ENCODE measurements at regions not wholly inside any gene's neighbourhood (a gene's known extent, or its start where the extent isn't known, plus 50 kb on each side); places are given as distances from the start of the nearest gene placed in this dataset.

DNA sequence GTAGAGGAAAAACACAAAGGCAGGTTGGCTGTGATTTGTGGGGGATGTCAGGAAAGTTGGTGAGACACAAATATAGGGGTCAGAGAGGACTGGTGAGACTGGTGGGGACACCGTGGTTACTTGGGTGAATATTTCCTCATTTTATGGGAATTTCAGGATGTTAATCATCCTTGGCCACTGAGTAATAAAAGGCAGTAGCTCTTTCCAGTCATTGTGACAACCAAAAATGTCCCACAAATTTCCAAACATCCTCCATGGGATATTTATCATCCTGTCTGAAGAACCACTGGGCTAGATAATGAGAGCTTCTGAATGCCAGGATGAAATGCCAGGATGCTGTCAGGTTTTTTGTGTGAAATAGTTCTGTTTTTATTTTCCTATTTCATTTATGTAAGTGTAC lies 374.1 kb downstream of the CD109 start:
- no peaks in the 10 kb centered on the region for H3K4me1 ChIP-seq (replicated peaks in 1 of 2; ENCODE audit: control insufficient read depth in 2 of 2, insufficient read depth in 2 of 2, low read length in 2 of 2)
- no peak overlapping the region for H2AFZ ChIP-seq (ENCODE audit: low read depth, low read length)
- no peaks in the 10 kb centered on the region for H3K9me3 ChIP-seq (replicated peaks; ENCODE audit: control insufficient read depth, insufficient read depth, low read depth, low read length)
- ATAC-seq = no peak
- H3K9ac ChIP-seq (ENCODE audit: insufficient read depth in 1 of 2, low read depth in 2 of 2, low read length in 2 of 2) = no peak overlapping the region
- in situ Hi-C loops (cut with MboI) (no loop called here), intact Hi-C loops (cut with micrococcal nuclease) (no loop called here)
- 0% methylated on average over 1 of the region's 1 CpG for WGBS (ENCODE audit: insufficient coverage, low coverage, missing lambda C conversion rate)
- BruUV-seq (replicated peaks) = no TSS peak
- no peak overlapping the region for H3K27ac ChIP-seq (ENCODE audit: extremely low read depth, low read depth, low read length)
- H3K36me3 ChIP-seq (ENCODE audit: control insufficient read depth, insufficient read depth, low read length) = no peaks in the 10 kb centered on the region
- H3K9me1 ChIP-seq (ENCODE audit: control insufficient read depth, insufficient read depth, low read length) = no peaks in the 10 kb centered on the region
- H4K20me1 ChIP-seq (replicated peaks; ENCODE audit: control insufficient read depth, insufficient read depth, low read length) = no peaks in the 10 kb centered on the region
- H3K4me2 ChIP-seq (ENCODE audit: insufficient read depth, low read length) = no peak overlapping the region
- DNase-seq (ENCODE audit: extremely low read depth in 1 of 4, low spot score in 3 of 4) = no peak
- no peak overlapping the region for H3K4me3 ChIP-seq
- POLR2A ChIA-PET = no interaction called here
- H3K27me3 ChIP-seq (ENCODE audit: control insufficient read depth in 2 of 2, insufficient read depth in 2 of 2, low read length in 2 of 2) = no peaks in the 10 kb centered on the region
- FAIRE-seq = no peak
- CTCF ChIA-PET (ENCODE audit: low intra/inter-chr PET ratio) = no interaction called here
- no peaks in the 10 kb centered on the region for H3K79me2 ChIP-seq (ENCODE audit: control insufficient read depth, insufficient read depth, low read length)
- TF ChIP-seq NFIC (IDR thresholded peaks at IDR 0.05) (no peak), ZBTB17 (CRISPR knock-in tag; IDR thresholded peaks at IDR 0.05) (no peak), ZNF324 (CRISPR knock-in tag; IDR thresholded peaks at IDR 0.05) (no peak), LEF1 (IDR thresholded peaks at IDR 0.05) (no peak), TEAD1 (CRISPR knock-in tag; IDR thresholded peaks at IDR 0.05) (no peak), EGR1 (conservative IDR thresholded peaks at IDR 0.05) (no peak), ZNF133 (CRISPR knock-in tag; IDR thresholded peaks at IDR 0.05) (no peak), ZBED1 (IDR thresholded peaks at IDR 0.05) (no peak), GTF2E2 (tag; IDR thresholded peaks at IDR 0.05) (no peak), BCOR (IDR thresholded peaks at IDR 0.05) (no peak), ZNF354B (CRISPR knock-in tag; IDR thresholded peaks at IDR 0.05) (no peak), TAF1 (IDR thresholded peaks at IDR 0.05; ENCODE audit: control insufficient read depth, extremely low read depth, insufficient read depth, low read length, severe bottlenecking) (no peak), ZNF224 (CRISPR knock-in tag; IDR thresholded peaks at IDR 0.05) (no peak), ATF7 (IDR thresholded peaks at IDR 0.05) (no peak), TBL1XR1 (IDR thresholded peaks at IDR 0.05; ENCODE audit: low read length in 2 of 2) (no peak)
- TF ChIP-seq, protein P1, sequence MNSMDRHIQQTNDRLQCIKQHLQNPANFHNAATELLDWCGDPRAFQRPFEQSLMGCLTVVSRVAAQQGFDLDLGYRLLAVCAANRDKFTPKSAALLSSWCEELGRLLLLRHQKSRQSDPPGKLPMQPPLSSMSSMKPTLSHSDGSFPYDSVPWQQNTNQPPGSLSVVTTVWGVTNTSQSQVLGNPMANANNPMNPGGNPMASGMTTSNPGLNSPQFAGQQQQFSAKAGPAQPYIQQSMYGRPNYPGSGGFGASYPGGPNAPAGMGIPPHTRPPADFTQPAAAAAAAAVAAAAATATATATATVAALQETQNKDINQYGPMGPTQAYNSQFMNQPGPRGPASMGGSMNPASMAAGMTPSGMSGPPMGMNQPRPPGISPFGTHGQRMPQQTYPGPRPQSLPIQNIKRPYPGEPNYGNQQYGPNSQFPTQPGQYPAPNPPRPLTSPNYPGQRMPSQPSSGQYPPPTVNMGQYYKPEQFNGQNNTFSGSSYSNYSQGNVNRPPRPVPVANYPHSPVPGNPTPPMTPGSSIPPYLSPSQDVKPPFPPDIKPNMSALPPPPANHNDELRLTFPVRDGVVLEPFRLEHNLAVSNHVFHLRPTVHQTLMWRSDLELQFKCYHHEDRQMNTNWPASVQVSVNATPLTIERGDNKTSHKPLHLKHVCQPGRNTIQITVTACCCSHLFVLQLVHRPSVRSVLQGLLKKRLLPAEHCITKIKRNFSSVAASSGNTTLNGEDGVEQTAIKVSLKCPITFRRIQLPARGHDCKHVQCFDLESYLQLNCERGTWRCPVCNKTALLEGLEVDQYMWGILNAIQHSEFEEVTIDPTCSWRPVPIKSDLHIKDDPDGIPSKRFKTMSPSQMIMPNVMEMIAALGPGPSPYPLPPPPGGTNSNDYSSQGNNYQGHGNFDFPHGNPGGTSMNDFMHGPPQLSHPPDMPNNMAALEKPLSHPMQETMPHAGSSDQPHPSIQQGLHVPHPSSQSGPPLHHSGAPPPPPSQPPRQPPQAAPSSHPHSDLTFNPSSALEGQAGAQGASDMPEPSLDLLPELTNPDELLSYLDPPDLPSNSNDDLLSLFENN (IDR thresholded peaks at IDR 0.05; ENCODE audit: low read depth in 2 of 2, low read length in 2 of 2) = no peak
- TF ChIP-seq, protein P2, sequence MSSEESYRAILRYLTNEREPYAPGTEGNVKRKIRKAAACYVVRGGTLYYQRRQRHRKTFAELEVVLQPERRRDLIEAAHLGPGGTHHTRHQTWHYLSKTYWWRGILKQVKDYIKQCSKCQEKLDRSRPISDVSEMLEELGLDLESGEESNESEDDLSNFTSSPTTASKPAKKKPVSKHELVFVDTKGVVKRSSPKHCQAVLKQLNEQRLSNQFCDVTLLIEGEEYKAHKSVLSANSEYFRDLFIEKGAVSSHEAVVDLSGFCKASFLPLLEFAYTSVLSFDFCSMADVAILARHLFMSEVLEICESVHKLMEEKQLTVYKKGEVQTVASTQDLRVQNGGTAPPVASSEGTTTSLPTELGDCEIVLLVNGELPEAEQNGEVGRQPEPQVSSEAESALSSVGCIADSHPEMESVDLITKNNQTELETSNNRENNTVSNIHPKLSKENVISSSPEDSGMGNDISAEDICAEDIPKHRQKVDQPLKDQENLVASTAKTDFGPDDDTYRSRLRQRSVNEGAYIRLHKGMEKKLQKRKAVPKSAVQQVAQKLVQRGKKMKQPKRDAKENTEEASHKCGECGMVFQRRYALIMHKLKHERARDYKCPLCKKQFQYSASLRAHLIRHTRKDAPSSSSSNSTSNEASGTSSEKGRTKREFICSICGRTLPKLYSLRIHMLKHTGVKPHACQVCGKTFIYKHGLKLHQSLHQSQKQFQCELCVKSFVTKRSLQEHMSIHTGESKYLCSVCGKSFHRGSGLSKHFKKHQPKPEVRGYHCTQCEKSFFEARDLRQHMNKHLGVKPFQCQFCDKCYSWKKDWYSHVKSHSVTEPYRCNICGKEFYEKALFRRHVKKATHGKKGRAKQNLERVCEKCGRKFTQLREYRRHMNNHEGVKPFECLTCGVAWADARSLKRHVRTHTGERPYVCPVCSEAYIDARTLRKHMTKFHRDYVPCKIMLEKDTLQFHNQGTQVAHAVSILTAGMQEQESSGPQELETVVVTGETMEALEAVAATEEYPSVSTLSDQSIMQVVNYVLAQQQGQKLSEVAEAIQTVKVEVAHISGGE (CRISPR knock-in tag; IDR thresholded peaks at IDR 0.05) = no peak
- TF ChIP-seq, protein P3, sequence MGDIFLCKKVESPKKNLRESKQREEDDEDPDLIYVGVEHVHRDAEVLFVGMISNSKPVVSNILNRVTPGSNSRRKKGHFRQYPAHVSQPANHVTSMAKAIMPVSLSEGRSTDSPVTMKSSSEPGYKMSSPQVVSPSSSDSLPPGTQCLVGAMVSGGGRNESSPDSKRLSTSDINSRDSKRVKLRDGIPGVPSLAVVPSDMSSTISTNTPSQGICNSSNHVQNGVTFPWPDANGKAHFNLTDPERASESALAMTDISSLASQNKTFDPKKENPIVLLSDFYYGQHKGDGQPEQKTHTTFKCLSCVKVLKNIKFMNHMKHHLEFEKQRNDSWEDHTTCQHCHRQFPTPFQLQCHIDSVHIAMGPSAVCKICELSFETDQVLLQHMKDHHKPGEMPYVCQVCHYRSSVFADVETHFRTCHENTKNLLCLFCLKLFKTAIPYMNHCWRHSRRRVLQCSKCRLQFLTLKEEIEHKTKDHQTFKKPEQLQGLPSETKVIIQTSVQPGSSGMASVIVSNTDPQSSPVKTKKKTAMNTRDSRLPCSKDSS (IDR thresholded peaks at IDR 0.05; ENCODE audit: low read depth, partially characterized antibody) = no peak

Measured in K562 (cell line).